CD4-positive, alpha-beta T cell treated with Interleukin-15 for 4 hours (primary cell): ENCODE measurements at regions not wholly inside any gene's neighbourhood (a gene's known extent, or its start where the extent isn't known, plus 50 kb on each side); places are given as distances from the start of the nearest gene placed in this dataset.
"Not testable (repeated sequence)": the region's sequence is repeated elsewhere in the genome, so short reads cannot be mapped to it uniquely, and the experiment has no call there.

Source experiments
- DNase-seq: peaks from one replicate; pipeline ENCODE4 v3.0.0-alpha.2; 2020; ENCODE audit warnings: low spot score

GRCh38 chr13:18238586-18238985 is 943.0 kb downstream of the TUBA3C start:
- not testable (repeated sequence) for DNase-seq

DNA sequence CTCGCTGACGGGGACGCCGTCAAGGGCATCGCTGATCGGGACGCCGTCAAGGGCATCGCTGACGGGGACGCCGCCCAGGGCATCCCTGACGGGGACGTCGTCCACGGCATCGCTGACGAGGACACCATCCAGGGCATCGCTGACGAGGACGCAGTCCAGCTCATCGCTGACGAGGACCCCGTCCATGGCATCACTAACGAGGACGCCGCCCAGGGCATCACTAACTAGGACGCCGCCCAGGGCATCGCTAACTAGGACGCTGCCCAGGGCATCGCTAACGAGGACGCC is 945.2 kb downstream of the TUBA3C start:
- DNase-seq: no peak

GRCh38 chr13:18235756-18236527 is 945.7 kb downstream of the TUBA3C start:
- DNase-seq: no peak

GRCh38 chr13:18235172-18235571 is 946.5 kb downstream of the TUBA3C start:
- no peak for DNase-seq

- not testable (repeated sequence) for DNase-seq
Observed at GRCh38 chr13:18234451-18234850, 947.2 kb downstream of the TUBA3C start.

DNA sequence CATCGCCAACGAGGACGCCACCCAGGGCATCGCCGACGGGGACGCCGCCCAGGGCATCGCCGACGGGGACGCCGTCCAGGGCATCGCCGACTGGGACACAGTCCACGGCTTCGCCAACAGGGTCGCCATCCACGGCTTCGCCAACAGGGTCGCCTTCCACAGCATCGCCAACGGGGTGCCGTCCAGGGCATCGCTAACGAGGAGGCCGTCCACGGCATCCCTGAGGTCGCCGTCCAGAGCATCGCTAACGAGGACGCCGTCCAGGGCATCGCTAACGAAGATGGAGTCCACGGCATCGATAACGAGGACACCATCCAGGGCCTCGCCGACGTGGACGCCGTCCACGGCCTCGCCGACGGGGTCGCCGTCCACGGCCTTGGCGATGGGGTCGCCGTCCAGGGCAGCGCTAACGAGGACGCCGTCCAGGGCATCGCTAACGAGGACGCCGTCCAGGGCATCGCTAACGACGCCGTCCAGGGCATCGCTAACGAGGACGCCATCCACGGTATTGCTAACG is 947.8 kb downstream of the TUBA3C start:
- DNase-seq: no peak

- DNase-seq: no peak
Observed at GRCh38 chr13:18232994-18233782, 948.4 kb downstream of the TUBA3C start.

DNA sequence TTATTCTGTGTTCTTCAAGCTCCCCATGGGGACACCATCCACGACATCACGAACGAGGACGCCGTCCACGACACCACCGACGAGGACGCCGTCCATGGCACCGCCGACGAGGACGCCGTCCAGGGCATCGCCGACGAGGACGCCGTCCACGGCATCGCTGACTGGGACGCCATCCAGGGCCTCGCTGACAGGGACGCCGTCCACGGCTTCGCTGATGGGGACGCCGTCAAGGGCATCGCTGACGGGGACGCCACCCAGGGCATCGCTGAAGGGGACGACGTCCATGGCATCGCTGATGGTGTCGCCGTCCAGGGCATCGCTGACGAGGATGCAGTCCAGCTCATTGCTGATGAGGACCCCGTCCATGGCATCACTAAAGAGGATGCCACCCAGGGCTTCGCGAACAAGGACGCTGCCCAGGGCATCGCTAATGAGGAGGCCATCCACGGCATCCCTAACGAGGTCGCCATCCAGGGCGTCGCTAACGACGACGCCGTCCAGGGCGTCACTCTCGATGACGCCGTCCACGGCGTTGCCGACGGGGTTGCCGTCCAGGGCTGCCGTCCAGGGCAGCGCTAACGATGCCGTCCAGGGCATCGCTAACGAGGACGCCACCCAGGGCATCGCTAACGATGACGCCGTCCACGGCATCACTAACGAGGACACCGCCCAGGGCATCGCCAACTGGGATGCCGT is 949.2 kb downstream of the TUBA3C start:
- DNase-seq: no peak

DNA sequence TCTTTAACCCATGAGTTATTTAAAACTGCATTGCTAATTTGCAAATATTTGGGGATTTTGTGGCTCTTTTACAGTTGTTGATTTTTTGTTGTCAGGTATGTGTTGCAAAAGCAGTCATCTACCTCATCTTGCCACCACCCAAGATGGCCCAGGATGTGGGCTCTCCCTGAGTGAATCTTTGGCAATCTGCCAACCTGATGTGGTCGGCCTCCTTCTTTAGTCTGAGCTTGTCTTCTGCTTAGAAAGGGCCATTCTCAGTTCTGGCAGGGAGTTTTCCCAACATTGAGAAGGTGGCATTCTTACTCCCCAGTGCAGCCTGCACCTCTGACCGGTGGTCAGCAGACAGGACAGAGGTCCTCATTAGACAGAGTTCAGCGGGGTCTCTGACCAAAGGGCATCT is 957.2 kb downstream of the TUBA3C start:
- DNase-seq: peak; percentile 10

DNA sequence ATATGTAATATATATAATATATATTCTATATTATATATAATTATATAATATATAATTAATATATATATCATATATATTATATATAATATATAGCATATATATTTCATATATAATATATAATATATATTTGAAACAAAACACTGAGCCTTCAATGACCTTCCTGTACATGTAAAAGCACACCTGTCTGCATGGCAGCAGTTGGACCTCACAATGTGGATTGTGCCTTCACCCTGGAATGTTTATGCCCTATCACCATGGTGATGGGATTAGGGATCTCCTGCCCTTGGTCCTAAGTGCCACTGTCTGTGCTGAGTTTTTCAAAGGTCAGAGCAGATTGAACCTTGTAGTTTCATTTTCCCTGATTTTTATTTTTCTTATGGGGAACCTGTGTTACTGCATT is 966.9 kb downstream of the TUBA3C start:
- not testable (repeated sequence) for DNase-seq

GRCh38 chr13:18213511-18213910 is 968.1 kb downstream of the TUBA3C start:
- DNase-seq: not testable (repeated sequence)

- peak; percentile 7 for DNase-seq
Observed at GRCh38 chr13:18212873-18213272, 968.8 kb downstream of the TUBA3C start.

DNA sequence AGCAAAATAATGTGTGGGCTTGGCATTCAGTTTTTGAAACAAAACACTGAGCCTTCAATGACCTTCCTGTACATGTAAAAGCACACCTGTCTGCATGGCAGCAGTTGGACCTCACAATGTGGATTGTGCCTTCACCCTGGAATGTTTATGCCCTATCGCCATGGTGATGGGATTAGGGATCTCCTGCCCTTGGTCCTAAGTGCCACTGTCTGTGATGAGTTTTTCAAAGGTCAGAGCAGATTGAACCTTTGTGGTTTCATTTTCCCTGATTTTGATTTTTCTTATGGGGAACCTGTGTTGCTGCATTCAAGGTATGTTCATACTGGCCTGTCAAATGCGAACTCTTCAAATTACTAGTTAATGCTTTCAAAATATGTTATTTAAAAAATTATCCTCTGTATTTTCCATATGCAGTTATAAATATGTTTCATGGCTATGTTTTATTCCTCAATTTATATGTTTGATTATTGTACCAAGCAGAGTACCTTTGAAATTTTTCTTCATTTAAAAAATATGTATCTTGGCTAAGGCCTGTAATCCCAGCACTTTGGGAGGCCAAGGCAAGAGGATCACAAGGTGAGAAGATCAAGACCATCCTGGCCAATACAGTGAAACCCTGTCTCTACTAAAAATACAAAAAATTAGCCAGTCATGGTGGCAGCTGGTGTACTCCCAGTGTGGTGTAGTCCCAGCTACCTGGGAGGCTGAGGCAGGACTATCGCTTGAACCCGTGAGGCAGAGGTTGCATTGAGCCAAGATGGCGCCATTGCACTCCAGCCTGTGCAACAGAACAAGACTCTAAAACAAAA is 969.7 kb downstream of the TUBA3C start:
- DNase-seq: peak; percentile 19

- not testable (repeated sequence) for DNase-seq
Observed at GRCh38 chr13:18204614-18205178, 976.9 kb downstream of the TUBA3C start.

- not testable (repeated sequence) for DNase-seq
Observed at GRCh38 chr13:18195365-18195678, 986.3 kb downstream of the TUBA3C start.

- not testable (repeated sequence) for DNase-seq
Observed at GRCh38 chr13:18194631-18195364, 986.8 kb downstream of the TUBA3C start.

GRCh38 chr13:18194104-18194503 is 987.5 kb downstream of the TUBA3C start:
- DNase-seq: not testable (repeated sequence)
